NT2/D1 (cell line): ENCODE measurements at regions not wholly inside any gene's neighbourhood (a gene's known extent, or its start where the extent isn't known, plus 50 kb on each side); places are given as distances from the start of the nearest gene placed in this dataset.

Experiments
- SUZ12 ChIP-seq: IDR thresholded peaks from 2 replicates; pipeline ENCODE4 v1.6.1; 2011; ENCODE audit not compliant: insufficient read length, insufficient read depth; ENCODE audit errors: extremely low read depth
- YY1 ChIP-seq: IDR thresholded peaks from 2 replicates; pipeline ENCODE4 v1.6.1; 2011; ENCODE audit not compliant: insufficient read length, insufficient read depth

- TF ChIP-seq SUZ12 (no peak), YY1 (no peak)
Measured at GRCh38 chr5:4901305-4901811, 238.8 kb upstream of the ADAMTS16 start.
